GM18951 (cell line): ENCODE measurements at regions not wholly inside any gene's neighbourhood (a gene's known extent, or its start where the extent isn't known, plus 50 kb on each side); places are given as distances from the start of the nearest gene placed in this dataset.
"Not testable (repeated sequence)": the region's sequence is repeated elsewhere in the genome, so short reads cannot be mapped to it uniquely, and the experiment has no call there.

Experiments
- POLR2A ChIP-seq: IDR thresholded peaks from 4 replicates; pipeline ENCODE4 v1.6.1; 2011; ENCODE audit warnings: mild to moderate bottlenecking; ENCODE audit not compliant: insufficient read length, insufficient read depth; ENCODE audit errors: extremely low read depth
- in situ Hi-C: fragments of 300-500 bp; cut with MboI; formaldehyde crosslinking; loops from one replicate; pipeline ENCODE4 v1.12.0; 2022; ENCODE audit warnings: low sequenced_read_pairs, mixed read lengths, inconsistent platforms; ENCODE audit not compliant: unreplicated experiment

- in situ Hi-C loops = no loop called here
- no peak for TF ChIP-seq POLR2A
Measured at GRCh38 chr2:144972676-144973075, 452.8 kb upstream of the ZEB2 start.

- in situ Hi-C loops = no loop called here
- no peak for TF ChIP-seq POLR2A
Measured at GRCh38 chr2:144971786-144972335, 451.9 kb upstream of the ZEB2 start.

GRCh38 chr2:144970410-144970809 is 450.5 kb upstream of the ZEB2 start:
- in situ Hi-C loops = not testable (repeated sequence)

- in situ Hi-C loops = not testable (repeated sequence)
Measured at GRCh38 chr2:144969564-144969963, 449.6 kb upstream of the ZEB2 start.

GRCh38 chr2:144967961-144968360 is 448.0 kb upstream of the ZEB2 start:
- TF ChIP-seq POLR2A = no peak
- in situ Hi-C loops = no loop called here

- no peak for TF ChIP-seq POLR2A
- in situ Hi-C loops = no loop called here
Measured at GRCh38 chr2:144965172-144965571, 445.3 kb upstream of the ZEB2 start.

- TF ChIP-seq POLR2A = no peak
- in situ Hi-C loops = no loop called here
Measured at GRCh38 chr2:144963031-144963430, 443.1 kb upstream of the ZEB2 start.

- TF ChIP-seq POLR2A = no peak
- in situ Hi-C loops = no loop called here
Measured at GRCh38 chr2:144959416-144959815, 439.5 kb upstream of the ZEB2 start.

GRCh38 chr2:144950899-144951560 is 431.1 kb upstream of the ZEB2 start:
- in situ Hi-C loops = no loop called here
- TF ChIP-seq POLR2A = no peak

GRCh38 chr2:144948205-144948855 is 428.4 kb upstream of the ZEB2 start:
- TF ChIP-seq POLR2A = no peak
- in situ Hi-C loops = no loop called here

- TF ChIP-seq POLR2A = no peak
- in situ Hi-C loops = no loop called here
Measured at GRCh38 chr2:144947709-144948037, 427.8 kb upstream of the ZEB2 start.

GRCh38 chr2:144946263-144946662 is 426.3 kb upstream of the ZEB2 start:
- TF ChIP-seq POLR2A = no peak
- in situ Hi-C loops = no loop called here

- in situ Hi-C loops = no loop called here
- no peak for TF ChIP-seq POLR2A
Measured at GRCh38 chr2:144944546-144945220, 424.8 kb upstream of the ZEB2 start.

GRCh38 chr2:144943986-144944385 is 424.1 kb upstream of the ZEB2 start:
- in situ Hi-C loops = no loop called here
- TF ChIP-seq POLR2A = no peak
